ENCODE measurements at regions not wholly inside any gene's neighbourhood (a gene's known extent, or its start where the extent isn't known, plus 50 kb on each side); places are given as distances from the start of the nearest gene placed in this dataset.

DNA sequence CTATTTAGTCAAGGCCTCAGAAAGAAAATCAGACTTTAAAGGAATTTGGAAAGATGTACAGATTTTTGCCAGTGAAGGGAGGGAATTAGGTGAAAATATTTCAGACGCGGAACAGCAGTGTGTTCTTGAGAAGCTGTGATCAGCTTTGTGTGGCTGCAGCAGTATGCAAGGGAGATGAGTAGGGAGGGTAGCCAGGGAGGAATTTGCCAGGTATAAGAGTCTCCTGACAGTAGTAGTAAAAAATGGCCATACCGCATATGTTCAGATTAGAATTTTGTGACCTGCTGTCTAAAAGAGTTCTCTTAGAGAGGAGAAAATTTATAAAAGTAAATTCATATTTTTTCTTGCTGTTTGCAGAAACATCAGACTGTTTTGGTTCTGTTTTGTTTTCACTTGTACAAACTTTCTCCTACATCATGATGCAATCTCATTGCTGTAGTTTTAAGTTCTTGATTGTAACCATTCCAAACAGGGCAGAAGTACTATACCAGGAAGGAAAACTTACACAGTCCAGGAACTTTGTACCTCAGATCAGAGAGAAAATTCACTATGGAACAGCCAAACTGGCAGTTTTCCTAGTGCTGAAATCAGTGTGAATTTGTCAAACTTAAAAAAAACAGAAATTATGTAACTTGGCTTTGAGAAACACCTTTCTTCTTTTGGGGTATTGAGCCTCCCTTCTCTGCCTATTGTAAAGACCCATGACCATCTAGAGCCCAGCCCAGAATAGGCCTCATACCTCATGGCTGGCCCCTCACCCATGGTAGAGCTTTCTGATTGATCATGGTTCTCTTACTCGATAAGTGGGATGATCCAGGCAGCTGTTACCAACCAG is 78.4 kb upstream of the NR3C1 start:
- ChIA-PET POLR2A (no interaction called here), CTCF (interaction anchor here (1.6 kb wide), 1 partner anchor 16 kb away, joined by 4 read pairs; no protein-coding TSS in a partner anchor)
- no peak for TF ChIP-seq CTCF (IDR thresholded peaks at IDR 0.05; ENCODE audit: control extremely low read depth, extremely low read depth, low read depth, missing control alignments)
- DNase-seq (ENCODE audit: extremely low spot score), result no peak

DNA sequence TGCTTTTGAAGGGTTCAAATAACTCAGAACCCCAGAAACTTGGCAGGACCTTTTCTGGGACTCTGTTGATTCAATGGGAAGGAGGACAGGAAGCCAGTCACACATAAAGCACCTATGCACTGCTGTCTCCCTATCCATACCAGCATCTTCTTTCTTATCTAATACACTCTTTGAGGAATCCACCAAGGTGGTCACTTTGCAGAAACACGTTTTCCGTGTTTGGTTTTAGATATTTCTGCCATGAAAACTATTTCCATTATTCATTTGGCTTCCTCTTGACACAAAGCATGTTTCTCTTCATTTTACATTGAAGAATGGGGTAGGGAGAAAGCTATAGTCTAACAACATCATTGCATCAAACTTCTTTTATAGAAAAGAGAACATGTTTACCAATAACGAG is 76.5 kb upstream of the NR3C1 start:
- CTCF ChIA-PET, result no interaction called here
- no peak for TF ChIP-seq CTCF (IDR thresholded peaks at IDR 0.05; ENCODE audit: control extremely low read depth, extremely low read depth, low read depth, missing control alignments)
- POLR2A ChIA-PET, result no interaction called here
- no peak for DNase-seq (ENCODE audit: extremely low spot score)

- CTCF ChIA-PET, result no interaction called here
- POLR2A ChIA-PET, result no interaction called here
- DNase-seq (ENCODE audit: extremely low spot score), result no peak
- TF ChIP-seq CTCF (IDR thresholded peaks at IDR 0.05; ENCODE audit: control extremely low read depth, extremely low read depth, low read depth, missing control alignments), result no peak
Measured at GRCh38 chr5:143479394-143479793, 75.9 kb upstream of the NR3C1 start.

DNA sequence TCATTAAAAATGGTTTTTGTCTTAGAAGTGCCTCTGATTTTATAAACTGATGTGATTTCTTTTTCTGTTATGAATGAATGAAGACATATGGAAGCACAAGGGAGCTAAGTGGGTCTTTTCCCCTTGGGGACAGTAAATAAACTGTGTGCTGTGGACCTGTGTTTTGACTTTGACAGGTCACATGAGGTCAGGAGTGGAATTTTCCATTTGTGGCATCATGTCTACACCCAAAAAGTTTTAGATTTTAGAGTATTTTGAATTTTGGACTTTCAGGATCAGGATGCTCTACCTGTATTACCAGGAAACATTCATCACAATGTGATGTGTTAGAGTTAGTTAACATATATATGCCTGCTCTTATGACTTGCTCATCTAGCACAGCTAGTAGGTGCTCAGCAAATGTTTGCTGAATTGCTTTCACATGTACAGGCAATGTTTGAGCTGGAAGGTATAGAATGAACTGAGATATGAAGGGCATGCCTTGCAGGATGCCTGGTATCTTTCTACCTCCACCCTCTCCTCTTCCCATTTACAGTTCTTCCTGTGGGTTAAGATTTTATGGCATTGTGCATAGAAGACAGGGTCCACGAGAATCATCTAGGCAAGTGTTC is 73.2 kb upstream of the NR3C1 start:
- ChIA-PET POLR2A (no interaction called here), CTCF (interaction anchor here (1.2 to 2.8 kb wide), 2 partner anchors 15 to 16 kb away, joined by 3 to 6 read pairs; no protein-coding TSS in a partner anchor)
- no peak for TF ChIP-seq CTCF (IDR thresholded peaks at IDR 0.05; ENCODE audit: control extremely low read depth, extremely low read depth, low read depth, missing control alignments)
- DNase-seq (ENCODE audit: extremely low spot score), result no peak

DNA sequence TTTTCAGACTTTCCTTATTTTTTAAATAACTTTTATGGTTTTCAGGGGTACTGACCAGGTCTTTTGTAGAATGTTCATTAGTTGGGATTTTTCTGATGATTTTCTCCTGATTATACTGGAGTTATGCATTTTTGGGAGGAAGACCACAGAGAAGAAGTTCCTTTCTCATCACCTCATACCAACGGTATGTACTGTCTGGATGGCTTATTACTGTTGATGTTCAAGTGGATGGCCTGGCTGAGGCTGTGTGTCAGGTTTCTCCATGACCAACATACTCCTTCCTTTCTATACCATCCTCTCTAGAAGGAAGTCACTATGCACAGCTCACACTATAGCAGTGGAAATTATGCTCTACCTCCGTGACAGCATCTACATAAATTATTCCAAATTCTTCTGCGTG is 71.1 kb upstream of the NR3C1 start:
- no peak for DNase-seq (ENCODE audit: extremely low spot score)
- TF ChIP-seq CTCF (IDR thresholded peaks at IDR 0.05; ENCODE audit: control extremely low read depth, extremely low read depth, low read depth, missing control alignments), result no peak
- CTCF ChIA-PET, result interaction anchor here (1.0 kb wide), 1 partner anchor 24 kb away, joined by 3 read pairs; no protein-coding TSS in a partner anchor
- POLR2A ChIA-PET, result interaction anchor here (1.3 kb wide), 1 partner anchor 43 kb away, joined by 3 read pairs; no protein-coding TSS in a partner anchor

DNA sequence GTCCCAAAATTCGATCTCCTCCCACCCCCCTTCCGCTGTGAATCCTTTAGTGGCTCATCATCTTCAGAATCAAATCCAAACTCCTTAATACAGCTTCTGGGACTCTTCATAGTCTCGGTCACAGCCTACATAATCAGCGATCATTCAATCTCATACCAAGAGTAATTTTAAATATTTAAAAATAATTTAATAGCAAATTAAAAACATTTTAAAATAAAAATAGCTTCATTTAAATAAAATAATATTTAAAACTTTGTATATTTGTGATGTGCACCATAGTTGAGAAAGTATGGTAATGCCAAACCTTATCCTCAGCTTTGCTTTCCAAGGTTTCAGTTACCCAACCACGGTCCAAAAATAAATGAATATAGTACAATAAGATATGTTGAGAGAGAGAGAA is 70.0 kb upstream of the NR3C1 start:
- TF ChIP-seq CTCF (IDR thresholded peaks at IDR 0.05; ENCODE audit: control extremely low read depth, extremely low read depth, low read depth, missing control alignments), result no peak
- DNase-seq (ENCODE audit: extremely low spot score), result no peak
- CTCF ChIA-PET, result interaction anchor here (1.7 to 3.2 kb wide), 2 partner anchors 13 to 80 kb away, joined by 4 to 16 read pairs; no protein-coding TSS in a partner anchor
- POLR2A ChIA-PET, result no interaction called here
